ENCODE measurements at regions not wholly inside any gene's neighbourhood (a gene's known extent, or its start where the extent isn't known, plus 50 kb on each side); places are given as distances from the start of the nearest gene placed in this dataset.

DNA sequence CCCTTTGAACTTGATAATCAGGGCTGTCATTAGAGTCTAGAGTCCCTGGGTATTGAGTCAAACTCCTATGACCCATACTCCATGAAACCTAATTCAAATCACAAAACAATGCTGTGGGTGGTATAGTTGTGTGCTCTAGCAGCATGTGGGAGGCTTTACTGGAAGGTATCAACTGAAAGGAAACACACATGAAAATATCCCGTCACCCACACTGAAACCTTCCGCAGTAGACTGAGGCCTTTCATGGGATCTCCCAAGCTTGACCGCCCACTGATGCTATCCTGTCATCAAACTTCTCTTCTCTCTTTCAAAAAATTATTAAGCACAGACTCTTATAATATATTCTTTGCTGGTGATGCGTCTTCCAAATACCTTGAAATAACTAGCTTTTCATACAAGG is 569.1 kb upstream of the MEF2C start:
- no peak overlapping the region for H3K4me3 ChIP-seq
- no peaks in the 10 kb centered on the region for H3K4me1 ChIP-seq
- H3K36me3 ChIP-seq = no peaks in the 10 kb centered on the region
- H3K27me3 ChIP-seq = no peaks in the 10 kb centered on the region
- TF ChIP-seq, protein P1, sequence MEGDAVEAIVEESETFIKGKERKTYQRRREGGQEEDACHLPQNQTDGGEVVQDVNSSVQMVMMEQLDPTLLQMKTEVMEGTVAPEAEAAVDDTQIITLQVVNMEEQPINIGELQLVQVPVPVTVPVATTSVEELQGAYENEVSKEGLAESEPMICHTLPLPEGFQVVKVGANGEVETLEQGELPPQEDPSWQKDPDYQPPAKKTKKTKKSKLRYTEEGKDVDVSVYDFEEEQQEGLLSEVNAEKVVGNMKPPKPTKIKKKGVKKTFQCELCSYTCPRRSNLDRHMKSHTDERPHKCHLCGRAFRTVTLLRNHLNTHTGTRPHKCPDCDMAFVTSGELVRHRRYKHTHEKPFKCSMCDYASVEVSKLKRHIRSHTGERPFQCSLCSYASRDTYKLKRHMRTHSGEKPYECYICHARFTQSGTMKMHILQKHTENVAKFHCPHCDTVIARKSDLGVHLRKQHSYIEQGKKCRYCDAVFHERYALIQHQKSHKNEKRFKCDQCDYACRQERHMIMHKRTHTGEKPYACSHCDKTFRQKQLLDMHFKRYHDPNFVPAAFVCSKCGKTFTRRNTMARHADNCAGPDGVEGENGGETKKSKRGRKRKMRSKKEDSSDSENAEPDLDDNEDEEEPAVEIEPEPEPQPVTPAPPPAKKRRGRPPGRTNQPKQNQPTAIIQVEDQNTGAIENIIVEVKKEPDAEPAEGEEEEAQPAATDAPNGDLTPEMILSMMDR (IDR thresholded peaks at IDR 0.05) = no peak
- intact Hi-C loops (cut with DNase I) = loop anchor here (10.0 kb wide), 1 partner anchor 567 kb away; the partner anchor contains the start of gene MEF2C
- H3K9me3 ChIP-seq = no peaks in the 10 kb centered on the region
- no peak for DNase-seq (ENCODE audit: low spot score in 2 of 2)
- H3K27ac ChIP-seq = no peak overlapping the region

DNA sequence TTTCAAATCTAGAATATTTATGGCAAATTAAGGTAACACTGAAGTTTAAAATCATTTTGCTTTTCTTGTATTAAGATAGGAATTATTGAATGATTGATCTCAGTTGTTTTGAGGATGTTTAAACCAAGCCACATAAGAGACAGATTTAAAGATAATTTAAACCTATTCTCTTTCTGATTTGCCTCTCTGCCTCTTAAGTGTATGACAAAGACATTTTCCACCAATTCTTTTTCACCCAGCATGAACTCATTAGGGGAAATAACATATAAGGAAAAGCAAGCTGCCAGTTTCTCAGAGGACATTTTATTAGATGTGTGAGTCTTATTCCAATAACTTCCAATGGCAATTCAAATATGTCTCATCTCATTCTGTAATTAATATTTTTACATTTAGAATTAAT is 568.3 kb upstream of the MEF2C start:
- Histone ChIP-seq H3K27ac (no peak overlapping the region), H3K27me3 (no peaks in the 10 kb centered on the region), H3K36me3 (no peaks in the 10 kb centered on the region), H3K4me3 (no peak overlapping the region), H3K4me1 (no peaks in the 10 kb centered on the region), H3K9me3 (no peaks in the 10 kb centered on the region)
- TF ChIP-seq, protein P1 (IDR thresholded peaks at IDR 0.05) = no peak
- no peak for DNase-seq (ENCODE audit: low spot score in 2 of 2)
- intact Hi-C loops (cut with DNase I) = loop anchor here (10.0 kb wide), 1 partner anchor 566 kb away; the partner anchor contains the start of gene MEF2C

DNA sequence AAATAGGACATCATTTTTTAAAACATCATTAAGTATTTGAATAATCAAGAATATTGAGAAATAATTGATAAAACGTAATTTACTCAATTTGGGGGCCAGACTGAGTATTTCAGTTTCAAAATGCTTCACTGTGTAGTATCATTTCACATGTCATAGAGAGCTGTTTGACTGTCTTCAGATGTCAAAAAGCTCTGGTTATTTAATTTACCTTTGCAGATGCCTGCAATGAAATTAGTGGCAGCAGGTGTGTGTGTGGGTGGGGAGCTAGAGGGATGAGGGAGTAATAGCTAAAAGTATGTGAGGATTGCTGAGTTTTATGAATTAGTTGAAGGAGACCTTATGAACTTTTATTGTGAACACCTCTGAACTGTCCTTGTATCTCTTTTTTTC is 567.2 kb upstream of the MEF2C start:
- Histone ChIP-seq H3K4me3 (no peak overlapping the region), H3K27me3 (no peaks in the 10 kb centered on the region), H3K36me3 (no peaks in the 10 kb centered on the region), H3K4me1 (no peaks in the 10 kb centered on the region), H3K27ac (no peak overlapping the region), H3K9me3 (no peaks in the 10 kb centered on the region)
- TF ChIP-seq, protein P1 (IDR thresholded peaks at IDR 0.05) = no peak
- no peak for DNase-seq (ENCODE audit: low spot score in 2 of 2)
- intact Hi-C loops (cut with DNase I) = loop anchor here (10.0 kb wide), 1 partner anchor 565 kb away; the partner anchor contains the start of gene MEF2C

DNA sequence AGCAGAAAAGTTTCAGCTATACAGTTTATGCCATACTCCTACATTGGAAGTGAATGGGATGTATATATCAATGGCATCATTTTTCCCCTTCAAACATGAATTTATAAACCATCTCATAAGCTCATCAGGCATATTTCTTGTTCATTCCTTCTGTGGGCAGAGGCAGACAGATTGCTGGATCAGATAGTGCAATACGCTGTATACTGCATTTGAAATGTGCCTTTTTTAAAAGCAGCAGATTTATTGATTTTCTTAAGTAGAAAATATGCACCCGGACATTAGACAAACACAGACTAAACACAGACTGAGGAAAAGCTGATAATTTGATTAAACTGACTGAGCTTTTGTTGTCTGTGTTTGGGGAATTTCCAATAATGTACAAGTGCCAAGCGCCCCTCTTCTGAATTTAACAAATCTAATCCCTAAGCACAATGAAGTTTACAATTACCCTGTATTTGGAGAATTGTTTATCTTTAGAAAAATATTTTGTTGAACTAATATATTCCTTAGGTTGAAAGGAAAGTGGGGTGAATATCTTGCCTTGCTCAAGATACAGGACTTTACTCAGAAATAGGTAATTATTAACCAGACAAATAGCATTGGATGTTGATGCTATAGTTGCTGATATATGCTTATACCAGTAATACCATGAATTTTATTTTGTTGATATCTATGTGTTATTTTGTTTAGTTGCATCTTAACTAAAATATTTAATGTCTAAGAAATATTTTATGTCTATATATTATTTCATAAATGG is 566.6 kb upstream of the MEF2C start:
- Histone ChIP-seq H3K27me3 (no peaks in the 10 kb centered on the region), H3K27ac (no peak overlapping the region), H3K9me3 (no peaks in the 10 kb centered on the region), H3K4me3 (no peak overlapping the region), H3K4me1 (no peaks in the 10 kb centered on the region), H3K36me3 (no peaks in the 10 kb centered on the region)
- intact Hi-C loops (cut with DNase I) = loop anchor here (10.0 kb wide), 1 partner anchor 565 kb away; the partner anchor contains the start of gene MEF2C
- no peak for DNase-seq (ENCODE audit: low spot score in 2 of 2)
- TF ChIP-seq, protein P1 (IDR thresholded peaks at IDR 0.05) = no peak

DNA sequence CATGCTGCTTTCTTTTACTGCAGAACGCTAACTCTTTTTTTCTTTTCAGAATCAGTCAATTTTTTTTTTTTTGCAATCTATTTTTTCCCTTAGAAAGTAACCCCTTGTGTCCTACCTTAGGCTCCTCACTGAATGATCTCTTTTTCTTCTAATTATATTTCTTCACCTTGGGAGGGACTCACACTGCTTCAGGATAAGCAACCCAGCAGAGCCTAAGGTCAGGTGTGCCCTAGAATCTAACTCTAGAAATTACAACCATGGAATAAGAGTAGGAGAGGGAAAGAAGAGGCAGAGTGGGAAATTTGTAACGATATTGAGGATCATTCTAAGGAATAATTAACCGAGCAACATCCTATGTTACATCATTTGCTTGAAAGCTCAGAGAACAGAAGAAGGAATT is 564.0 kb upstream of the MEF2C start:
- intact Hi-C loops (cut with DNase I) = no loop called here
- no peaks in the 10 kb centered on the region for H3K27me3 ChIP-seq
- no peak for DNase-seq (ENCODE audit: low spot score in 2 of 2)
- no peak overlapping the region for H3K4me3 ChIP-seq
- no peaks in the 10 kb centered on the region for H3K4me1 ChIP-seq
- no peak overlapping the region for H3K27ac ChIP-seq
- no peaks in the 10 kb centered on the region for H3K9me3 ChIP-seq
- no peaks in the 10 kb centered on the region for H3K36me3 ChIP-seq
- TF ChIP-seq, protein P1 (IDR thresholded peaks at IDR 0.05) = no peak
